GM13977 (cell line): ENCODE measurements at regions not wholly inside any gene's neighbourhood (a gene's known extent, or its start where the extent isn't known, plus 50 kb on each side); places are given as distances from the start of the nearest gene placed in this dataset.

ENCODE experiments used
- DNase-seq: peaks from one replicate; pipeline ENCODE4 v3.0.0; 2012; ENCODE audit warnings: low spot score
- in situ Hi-C: fragments of 300-500 bp; cut with MboI; formaldehyde crosslinking; loops from one replicate; pipeline ENCODE4 v1.12.0; 2022; ENCODE audit warnings: low sequenced_read_pairs, low pct_unique_long_range_greater_than_20kb, mixed read lengths, inconsistent platforms; ENCODE audit not compliant: unreplicated experiment
- TF ChIP-seq, protein P1 (sequence below): IDR thresholded peaks from 2 replicates; pipeline ENCODE4 v1.5.1; 2012; ENCODE audit warnings: mild to moderate bottlenecking, control low read depth; ENCODE audit not compliant: insufficient read depth; ENCODE audit errors: extremely low read depth, missing control alignments

DNA sequence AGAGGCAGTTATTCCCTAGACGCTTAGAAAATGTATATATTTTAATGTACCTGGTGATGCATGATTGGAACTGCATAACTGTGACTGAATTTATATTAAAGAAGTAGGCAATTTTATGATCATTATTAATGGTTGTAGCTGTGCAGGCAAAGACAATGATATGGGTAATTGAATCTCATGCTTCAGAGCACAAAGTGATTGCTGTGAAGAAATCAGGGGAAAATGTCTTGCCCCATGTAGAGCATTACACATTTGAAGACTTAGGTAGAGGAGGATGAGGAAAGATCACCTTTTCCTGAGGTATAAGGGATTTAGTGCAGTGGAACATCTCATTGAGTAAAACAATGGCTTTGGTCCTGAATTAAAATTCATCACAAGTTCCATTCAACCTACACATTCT is 246.8 kb upstream of the DCC start:
- TF ChIP-seq, protein P1, sequence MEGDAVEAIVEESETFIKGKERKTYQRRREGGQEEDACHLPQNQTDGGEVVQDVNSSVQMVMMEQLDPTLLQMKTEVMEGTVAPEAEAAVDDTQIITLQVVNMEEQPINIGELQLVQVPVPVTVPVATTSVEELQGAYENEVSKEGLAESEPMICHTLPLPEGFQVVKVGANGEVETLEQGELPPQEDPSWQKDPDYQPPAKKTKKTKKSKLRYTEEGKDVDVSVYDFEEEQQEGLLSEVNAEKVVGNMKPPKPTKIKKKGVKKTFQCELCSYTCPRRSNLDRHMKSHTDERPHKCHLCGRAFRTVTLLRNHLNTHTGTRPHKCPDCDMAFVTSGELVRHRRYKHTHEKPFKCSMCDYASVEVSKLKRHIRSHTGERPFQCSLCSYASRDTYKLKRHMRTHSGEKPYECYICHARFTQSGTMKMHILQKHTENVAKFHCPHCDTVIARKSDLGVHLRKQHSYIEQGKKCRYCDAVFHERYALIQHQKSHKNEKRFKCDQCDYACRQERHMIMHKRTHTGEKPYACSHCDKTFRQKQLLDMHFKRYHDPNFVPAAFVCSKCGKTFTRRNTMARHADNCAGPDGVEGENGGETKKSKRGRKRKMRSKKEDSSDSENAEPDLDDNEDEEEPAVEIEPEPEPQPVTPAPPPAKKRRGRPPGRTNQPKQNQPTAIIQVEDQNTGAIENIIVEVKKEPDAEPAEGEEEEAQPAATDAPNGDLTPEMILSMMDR = no peak
- no peak for DNase-seq
- in situ Hi-C loops = no loop called here

DNA sequence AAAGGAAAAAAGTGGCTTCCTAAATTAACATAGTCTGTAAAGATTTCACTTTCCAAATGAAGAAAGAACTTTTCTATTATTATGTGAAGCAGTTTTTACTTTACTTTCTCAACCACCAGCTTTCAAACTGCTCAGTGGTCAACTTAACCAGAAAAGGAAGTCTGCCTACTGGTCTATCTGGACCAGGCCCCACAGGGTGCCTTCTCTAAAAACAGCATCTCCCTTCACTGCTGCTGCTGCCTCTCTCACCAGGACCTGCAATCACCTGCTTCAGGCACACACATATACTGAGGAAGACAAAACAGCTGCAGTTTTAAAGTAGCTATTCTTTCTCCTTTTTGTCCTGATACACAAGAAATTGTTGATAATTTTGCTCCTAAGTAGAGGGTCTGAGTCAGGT is 221.3 kb upstream of the DCC start:
- TF ChIP-seq, protein P1 = no peak
- in situ Hi-C loops = no loop called here
- DNase-seq = no peak

DNA sequence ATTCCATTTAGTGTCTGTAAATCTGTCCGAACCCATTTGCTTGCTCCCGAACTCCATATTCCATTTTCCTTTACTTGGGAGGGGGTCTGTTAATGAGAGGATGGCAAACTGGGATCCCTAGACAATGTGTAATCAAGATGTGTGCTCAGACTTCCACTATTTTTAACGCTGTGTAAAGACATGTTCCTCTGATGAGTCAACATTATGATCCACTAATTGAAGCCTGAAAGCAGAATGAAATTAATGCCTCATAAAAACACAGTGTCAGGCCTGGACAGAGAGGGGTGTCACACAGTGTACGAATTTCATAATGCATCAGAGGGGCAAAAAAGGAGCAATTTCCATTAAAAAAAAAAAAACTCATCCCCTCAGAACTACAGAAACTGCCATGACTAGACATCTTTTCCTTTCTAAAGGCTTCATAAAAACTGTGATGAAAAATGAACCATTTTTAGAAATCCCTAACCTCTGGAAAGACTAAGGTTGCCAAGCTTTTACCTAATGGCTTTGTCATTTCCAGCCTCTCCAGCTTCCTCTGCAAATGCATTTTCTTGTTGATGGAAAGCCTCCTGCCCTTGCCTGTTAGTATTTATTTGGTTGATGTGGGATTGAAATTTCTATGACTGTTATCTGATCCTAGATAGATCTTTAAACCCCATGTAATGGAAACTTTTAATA is 209.2 kb upstream of the DCC start:
- no peak for DNase-seq
- TF ChIP-seq, protein P1 = no peak
- in situ Hi-C loops = no loop called here

DNA sequence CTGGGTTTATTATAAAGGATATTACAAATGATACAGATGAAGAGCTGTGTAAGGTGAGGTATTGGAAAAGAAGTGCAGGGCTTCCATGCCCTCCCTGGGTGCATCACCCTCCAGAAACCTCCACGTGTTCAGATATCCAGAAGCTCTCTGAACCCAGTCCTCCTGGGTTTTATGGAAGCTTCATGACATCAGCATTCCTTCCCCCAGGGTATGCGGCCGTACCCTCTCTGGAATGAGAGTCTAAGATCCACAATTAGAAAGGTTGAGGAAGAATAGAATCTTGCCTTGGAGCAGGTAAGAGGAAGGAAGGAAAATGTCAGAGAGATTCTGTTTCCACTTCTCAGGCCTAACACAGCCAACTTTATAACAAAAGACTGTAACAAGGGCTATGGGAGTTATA is 208.2 kb upstream of the DCC start:
- no peak for DNase-seq
- TF ChIP-seq, protein P1 = no peak
- in situ Hi-C loops = no loop called here

DNA sequence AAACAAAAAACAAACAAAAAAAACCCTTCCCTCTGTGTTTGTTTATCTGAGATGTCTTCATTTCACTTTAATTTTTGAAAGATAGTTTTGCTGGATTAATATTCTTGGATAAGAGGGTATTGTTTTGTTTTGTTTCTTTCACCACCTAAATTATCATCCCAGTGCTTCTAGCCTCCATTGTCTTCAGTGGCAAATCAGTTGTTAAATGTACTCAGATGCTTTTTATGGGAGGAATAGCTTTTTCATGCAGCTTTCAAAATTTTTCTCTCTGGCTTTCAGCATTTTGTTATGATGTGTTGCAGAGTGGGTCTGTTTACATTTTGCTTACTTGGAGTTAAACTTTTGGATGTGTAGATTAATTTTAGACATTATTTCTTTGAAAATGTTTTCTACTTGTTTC is 203.5 kb upstream of the DCC start:
- in situ Hi-C loops = no loop called here
- DNase-seq = no peak
- TF ChIP-seq, protein P1 = no peak

DNA sequence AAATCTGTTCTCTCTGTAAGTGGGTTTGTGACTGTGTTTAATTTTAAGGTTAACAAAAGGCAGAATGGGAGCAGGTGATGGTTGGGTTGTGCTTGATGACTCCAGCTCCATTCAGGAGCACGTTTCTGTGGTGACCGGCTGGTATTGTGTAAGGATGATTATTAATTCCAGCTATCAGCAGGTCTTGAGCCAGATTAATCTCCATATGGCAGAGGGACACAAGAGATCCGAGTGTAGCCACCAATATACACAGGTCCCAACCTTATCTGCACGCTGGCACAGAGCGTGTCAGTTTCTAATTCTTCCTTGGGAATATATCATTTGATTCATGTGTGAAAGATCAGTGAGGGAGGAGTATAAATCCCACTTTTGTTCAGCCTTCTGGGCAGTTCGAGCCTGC is 199.0 kb upstream of the DCC start:
- DNase-seq = no peak
- in situ Hi-C loops = no loop called here
- TF ChIP-seq, protein P1 = no peak
